ENCODE measurements at regions not wholly inside any gene's neighbourhood (a gene's known extent, or its start where the extent isn't known, plus 50 kb on each side); places are given as distances from the start of the nearest gene placed in this dataset.

DNA sequence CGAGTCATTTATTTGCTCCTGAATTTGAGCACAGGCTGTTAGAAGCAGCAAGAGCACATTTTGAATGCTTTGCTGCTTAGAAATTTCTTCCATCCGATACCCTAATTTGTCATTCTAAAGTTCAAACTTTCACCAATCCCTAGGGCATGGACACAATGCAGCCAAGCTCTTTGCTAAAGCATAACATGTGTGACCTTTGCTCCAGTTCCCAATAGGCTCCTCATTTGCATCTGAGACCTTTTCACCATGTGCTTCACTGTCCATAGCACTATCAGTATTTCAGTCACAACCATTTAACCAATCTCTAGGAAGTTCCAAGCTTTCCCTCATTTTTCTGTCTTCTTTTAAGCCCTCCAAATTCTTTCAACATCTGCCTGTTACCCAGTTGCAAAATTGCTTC is 1333.1 kb downstream of the SI start:
- CTCF ChIA-PET = no interaction called here
- H3K4me1 Mint-ChIP-seq (ENCODE audit: low read depth, unreplicated experiment) = no peaks in the 10 kb centered on the region
- no peak for DNase-seq
- H3K4me3 Mint-ChIP-seq (ENCODE audit: low read depth, unreplicated experiment) = no peak overlapping the region
- no peaks in the 10 kb centered on the region for H3K27me3 Mint-ChIP-seq (ENCODE audit: unreplicated experiment)
- no TSS peak for BruUV-seq (replicated peaks)
- peaks cover 10% of the 10 kb centered on the region for H3K9me3 Mint-ChIP-seq (ENCODE audit: low read depth, unreplicated experiment)
- no peak overlapping the region for H3K27ac Mint-ChIP-seq (ENCODE audit: unreplicated experiment)
- H3K36me3 Mint-ChIP-seq (ENCODE audit: insufficient read depth, unreplicated experiment) = no peaks in the 10 kb centered on the region
- intact Hi-C loops (cut with micrococcal nuclease; ENCODE audit: unreplicated experiment) = no loop called here
- TF ChIP-seq, protein P1, sequence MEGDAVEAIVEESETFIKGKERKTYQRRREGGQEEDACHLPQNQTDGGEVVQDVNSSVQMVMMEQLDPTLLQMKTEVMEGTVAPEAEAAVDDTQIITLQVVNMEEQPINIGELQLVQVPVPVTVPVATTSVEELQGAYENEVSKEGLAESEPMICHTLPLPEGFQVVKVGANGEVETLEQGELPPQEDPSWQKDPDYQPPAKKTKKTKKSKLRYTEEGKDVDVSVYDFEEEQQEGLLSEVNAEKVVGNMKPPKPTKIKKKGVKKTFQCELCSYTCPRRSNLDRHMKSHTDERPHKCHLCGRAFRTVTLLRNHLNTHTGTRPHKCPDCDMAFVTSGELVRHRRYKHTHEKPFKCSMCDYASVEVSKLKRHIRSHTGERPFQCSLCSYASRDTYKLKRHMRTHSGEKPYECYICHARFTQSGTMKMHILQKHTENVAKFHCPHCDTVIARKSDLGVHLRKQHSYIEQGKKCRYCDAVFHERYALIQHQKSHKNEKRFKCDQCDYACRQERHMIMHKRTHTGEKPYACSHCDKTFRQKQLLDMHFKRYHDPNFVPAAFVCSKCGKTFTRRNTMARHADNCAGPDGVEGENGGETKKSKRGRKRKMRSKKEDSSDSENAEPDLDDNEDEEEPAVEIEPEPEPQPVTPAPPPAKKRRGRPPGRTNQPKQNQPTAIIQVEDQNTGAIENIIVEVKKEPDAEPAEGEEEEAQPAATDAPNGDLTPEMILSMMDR (IDR thresholded peaks at IDR 0.05; ENCODE audit: unreplicated experiment) = no peak

DNA sequence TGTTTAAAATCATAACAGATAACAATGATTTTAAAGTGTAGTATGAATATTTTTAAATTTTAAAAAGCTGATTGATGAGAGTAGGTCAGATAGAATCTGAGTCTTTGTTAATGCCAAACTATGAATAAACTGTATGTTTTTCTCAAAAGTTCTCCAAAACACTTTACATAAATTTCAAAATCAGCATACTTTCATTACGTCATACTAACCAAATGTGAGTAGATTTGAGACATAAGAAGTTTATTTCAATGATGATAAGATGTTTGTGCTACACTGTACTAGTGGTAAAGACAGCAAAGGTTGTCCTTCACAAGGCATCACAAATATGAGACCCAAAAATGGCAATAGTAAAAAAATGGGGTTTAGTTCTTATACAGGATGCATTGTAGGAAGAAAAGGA is 1342.9 kb downstream of the SI start:
- Mint-ChIP-seq H3K4me3 (ENCODE audit: low read depth, unreplicated experiment) (no peak overlapping the region), H3K36me3 (ENCODE audit: insufficient read depth, unreplicated experiment) (no peaks in the 10 kb centered on the region), H3K9me3 (ENCODE audit: low read depth, unreplicated experiment) (peaks cover 4% of the 10 kb centered on the region), H3K4me1 (ENCODE audit: low read depth, unreplicated experiment) (no peaks in the 10 kb centered on the region), H3K27me3 (ENCODE audit: unreplicated experiment) (no peaks in the 10 kb centered on the region), H3K27ac (ENCODE audit: unreplicated experiment) (no peak overlapping the region)
- CTCF ChIA-PET = no interaction called here
- TF ChIP-seq, protein P1 (IDR thresholded peaks at IDR 0.05; ENCODE audit: unreplicated experiment) = no peak
- intact Hi-C loops (cut with micrococcal nuclease; ENCODE audit: unreplicated experiment) = no loop called here
- no peak for DNase-seq
- no TSS peak for BruUV-seq (replicated peaks)

DNA sequence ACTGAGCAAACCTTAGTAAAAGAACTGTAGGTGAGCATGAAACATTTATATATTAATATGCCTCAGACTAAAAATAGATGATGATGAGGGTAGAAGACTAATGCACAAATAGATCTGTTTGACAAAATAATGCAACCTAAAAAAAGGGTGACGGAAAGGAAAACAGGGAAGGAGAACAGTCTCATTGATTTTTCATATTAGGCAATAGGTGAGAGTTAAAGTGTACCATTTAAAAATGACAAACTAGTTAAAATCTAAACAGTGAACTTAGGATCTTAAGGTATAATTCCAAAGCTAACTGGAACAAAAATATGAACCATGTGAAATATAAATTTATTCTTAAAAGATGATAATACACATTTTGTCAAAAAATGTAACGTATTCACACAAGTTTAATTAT is 1347.6 kb downstream of the SI start:
- H3K27me3 Mint-ChIP-seq (ENCODE audit: unreplicated experiment) = no peaks in the 10 kb centered on the region
- TF ChIP-seq, protein P1 (IDR thresholded peaks at IDR 0.05; ENCODE audit: unreplicated experiment) = no peak
- intact Hi-C loops (cut with micrococcal nuclease; ENCODE audit: unreplicated experiment) = no loop called here
- H3K27ac Mint-ChIP-seq (ENCODE audit: unreplicated experiment) = no peak overlapping the region
- no peak overlapping the region for H3K4me3 Mint-ChIP-seq (ENCODE audit: low read depth, unreplicated experiment)
- no peaks in the 10 kb centered on the region for H3K9me3 Mint-ChIP-seq (ENCODE audit: low read depth, unreplicated experiment)
- CTCF ChIA-PET = no interaction called here
- DNase-seq = no peak
- H3K4me1 Mint-ChIP-seq (ENCODE audit: low read depth, unreplicated experiment) = no peaks in the 10 kb centered on the region
- H3K36me3 Mint-ChIP-seq (ENCODE audit: insufficient read depth, unreplicated experiment) = no peaks in the 10 kb centered on the region
- BruUV-seq (replicated peaks) = no TSS peak

DNA sequence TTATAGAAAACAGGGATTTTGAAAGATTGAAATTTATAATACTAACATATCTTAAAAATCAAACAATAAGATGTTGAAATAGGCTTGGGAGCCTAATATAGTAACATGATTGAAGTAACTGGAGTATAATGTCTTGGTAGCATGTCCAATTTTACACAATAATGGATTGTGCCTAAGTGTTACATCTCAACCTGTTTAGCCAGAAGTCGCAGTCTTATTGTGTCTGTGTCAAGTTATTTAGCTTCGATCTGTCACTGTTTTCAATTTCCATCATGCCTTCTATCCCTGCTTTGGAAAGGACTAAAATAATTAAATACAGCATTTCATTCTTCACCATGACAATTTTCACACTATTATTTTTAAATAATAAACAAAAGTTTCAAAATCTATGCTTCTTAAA is 1352.2 kb downstream of the SI start:
- intact Hi-C loops (cut with micrococcal nuclease; ENCODE audit: unreplicated experiment) = no loop called here
- Mint-ChIP-seq H3K27ac (ENCODE audit: unreplicated experiment) (no peak overlapping the region), H3K27me3 (ENCODE audit: unreplicated experiment) (no peaks in the 10 kb centered on the region), H3K4me3 (ENCODE audit: low read depth, unreplicated experiment) (no peak overlapping the region), H3K4me1 (ENCODE audit: low read depth, unreplicated experiment) (no peaks in the 10 kb centered on the region), H3K36me3 (ENCODE audit: insufficient read depth, unreplicated experiment) (no peaks in the 10 kb centered on the region), H3K9me3 (ENCODE audit: low read depth, unreplicated experiment) (peaks cover 3% of the 10 kb centered on the region)
- CTCF ChIA-PET = no interaction called here
- TF ChIP-seq, protein P1 (IDR thresholded peaks at IDR 0.05; ENCODE audit: unreplicated experiment) = no peak
- DNase-seq = no peak
- BruUV-seq (replicated peaks) = no TSS peak

DNA sequence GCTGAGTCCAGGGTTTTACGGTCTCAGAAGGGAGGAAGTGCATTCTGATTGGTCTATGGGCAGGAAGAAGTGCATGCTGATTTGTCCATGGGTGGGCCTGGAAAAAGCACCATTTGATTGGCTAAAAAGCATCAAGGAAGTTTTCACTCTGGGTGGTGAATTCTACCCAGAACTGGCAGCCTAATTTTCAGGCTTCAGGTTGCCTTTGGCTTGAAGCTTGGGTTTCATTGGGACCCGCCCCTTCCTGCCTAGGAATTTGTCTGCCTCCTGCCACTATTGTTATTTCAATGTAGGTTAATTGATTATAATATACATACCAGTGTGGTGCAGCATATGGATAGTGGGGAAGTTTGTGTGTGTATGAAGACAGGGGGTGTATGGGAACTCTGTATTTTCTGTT is 1355.9 kb downstream of the SI start:
- Mint-ChIP-seq H3K9me3 (ENCODE audit: low read depth, unreplicated experiment) (peaks cover 5% of the 10 kb centered on the region), H3K27me3 (ENCODE audit: unreplicated experiment) (no peaks in the 10 kb centered on the region), H3K4me3 (ENCODE audit: low read depth, unreplicated experiment) (no peak overlapping the region), H3K36me3 (ENCODE audit: insufficient read depth, unreplicated experiment) (no peaks in the 10 kb centered on the region), H3K27ac (ENCODE audit: unreplicated experiment) (no peak overlapping the region), H3K4me1 (ENCODE audit: low read depth, unreplicated experiment) (no peaks in the 10 kb centered on the region)
- no peak for DNase-seq
- BruUV-seq (replicated peaks) = no TSS peak
- CTCF ChIA-PET = no interaction called here
- TF ChIP-seq, protein P1 (IDR thresholded peaks at IDR 0.05; ENCODE audit: unreplicated experiment) = no peak
- intact Hi-C loops (cut with micrococcal nuclease; ENCODE audit: unreplicated experiment) = no loop called here

Measured in Calu3 (cell line).